ENCODE measurements at regions not wholly inside any gene's neighbourhood (a gene's known extent, or its start where the extent isn't known, plus 50 kb on each side); places are given as distances from the start of the nearest gene placed in this dataset.

DNA sequence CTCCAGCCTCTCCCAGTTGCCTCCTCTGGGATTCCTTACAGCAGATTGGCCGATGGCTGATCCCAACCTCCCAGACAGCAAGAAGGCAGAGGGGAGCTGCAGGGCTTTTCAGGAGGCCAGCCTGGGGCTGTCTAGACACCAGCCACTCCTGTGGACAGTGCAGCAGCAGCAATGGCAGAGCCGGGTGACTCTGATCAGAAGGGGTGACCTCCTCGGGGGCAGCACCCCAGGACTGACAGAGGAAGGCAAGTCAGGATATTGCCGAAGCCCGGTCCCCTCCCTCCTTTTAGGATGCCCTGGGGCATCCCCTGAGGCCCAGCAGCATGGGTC, 84.5 kb downstream of the INHBB start:
- Histone ChIP-seq H2AFZ (no peak overlapping the region), H3F3A (replicated peaks; ENCODE audit: low read depth) (no peaks in the 10 kb centered on the region), H3K4me3 (no peak overlapping the region), H3K36me3 (ENCODE audit: insufficient read depth) (no peaks in the 10 kb centered on the region), H3K27me3 (ENCODE audit: insufficient read depth) (no peaks in the 10 kb centered on the region), H3K4me2 (peak overlapping the region; percentile 71; the same call in 1 of the 2 replicates), H3K79me2 (replicated peaks; ENCODE audit: insufficient read depth) (no peaks in the 10 kb centered on the region), H3K27ac (ENCODE audit: low read depth) (no peak overlapping the region), H3K4me1 (ENCODE audit: insufficient read depth) (peaks cover 38% of the 10 kb centered on the region), H4K20me1 (replicated peaks; ENCODE audit: insufficient read depth) (no peaks in the 10 kb centered on the region), H3K9me2 (ENCODE audit: insufficient read depth) (no peaks in the 10 kb centered on the region)
- H3K4me1 Mint-ChIP-seq, result peaks cover 41% of the 10 kb centered on the region
- ATAC-seq (peak; percentile 15), DNase-seq (ENCODE audit: low spot score) (no peak)
- TF ChIP-seq POLR2AphosphoS5 (IDR thresholded peaks at IDR 0.05; ENCODE audit: low read depth), result no peak
- TF ChIP-seq ZNF114 (CRISPR knock-in tag; IDR thresholded peaks at IDR 0.05), result no peak
- H3K9me3 Mint-ChIP-seq, result no peaks in the 10 kb centered on the region
- H3K36me3 Mint-ChIP-seq (ENCODE audit: low read depth), result no peaks in the 10 kb centered on the region
- H3K27ac Mint-ChIP-seq, result no peak overlapping the region
- peaks cover 26% of the 10 kb centered on the region for H3K27me3 Mint-ChIP-seq (ENCODE audit: insufficient read depth, low read depth, poor library complexity)
- H3K4me3 Mint-ChIP-seq, result no peak overlapping the region

DNA sequence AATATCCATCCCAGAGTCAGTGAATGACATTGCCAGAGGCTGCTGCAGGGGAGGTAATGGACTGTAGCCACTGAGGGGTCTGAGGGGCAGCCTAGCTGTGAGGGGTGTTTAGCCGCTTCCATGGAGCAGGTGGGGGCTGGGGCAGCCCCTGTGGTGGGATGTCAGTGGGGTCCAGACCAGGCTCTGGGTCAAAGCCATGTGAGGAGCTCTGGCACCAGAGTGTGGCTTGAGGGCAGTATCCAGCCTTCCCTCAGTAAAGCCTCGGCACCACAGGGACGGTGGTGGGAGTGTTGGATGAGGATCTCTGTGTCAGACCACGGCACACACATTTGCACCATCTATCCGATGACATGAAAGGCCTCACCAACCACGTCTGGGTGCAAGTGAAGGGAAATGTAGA, 85.0 kb downstream of the INHBB start:
- no peaks in the 10 kb centered on the region for H3K36me3 Mint-ChIP-seq (ENCODE audit: low read depth)
- no peaks in the 10 kb centered on the region for H3K9me2 ChIP-seq (ENCODE audit: insufficient read depth)
- no peaks in the 10 kb centered on the region for H3F3A ChIP-seq (replicated peaks; ENCODE audit: low read depth)
- peaks cover 38% of the 10 kb centered on the region for H3K4me1 ChIP-seq (ENCODE audit: insufficient read depth)
- no peaks in the 10 kb centered on the region for H3K79me2 ChIP-seq (replicated peaks; ENCODE audit: insufficient read depth)
- DNase-seq (ENCODE audit: low spot score), result no peak
- no peaks in the 10 kb centered on the region for H3K36me3 ChIP-seq (ENCODE audit: insufficient read depth)
- H3K27me3 ChIP-seq (ENCODE audit: insufficient read depth), result no peaks in the 10 kb centered on the region
- H3K4me3 ChIP-seq, result no peak overlapping the region
- H3K27ac ChIP-seq (ENCODE audit: low read depth), result no peak overlapping the region
- peaks cover 26% of the 10 kb centered on the region for H3K27me3 Mint-ChIP-seq (ENCODE audit: insufficient read depth, low read depth, poor library complexity)
- no peak for ATAC-seq
- no peak overlapping the region for H3K4me2 ChIP-seq
- H4K20me1 ChIP-seq (replicated peaks; ENCODE audit: insufficient read depth), result no peaks in the 10 kb centered on the region
- peaks cover 41% of the 10 kb centered on the region for H3K4me1 Mint-ChIP-seq
- H3K4me3 Mint-ChIP-seq, result no peak overlapping the region
- H3K27ac Mint-ChIP-seq, result no peak overlapping the region
- H3K9me3 Mint-ChIP-seq, result no peaks in the 10 kb centered on the region
- H2AFZ ChIP-seq, result no peak overlapping the region
- TF ChIP-seq, protein P1, sequence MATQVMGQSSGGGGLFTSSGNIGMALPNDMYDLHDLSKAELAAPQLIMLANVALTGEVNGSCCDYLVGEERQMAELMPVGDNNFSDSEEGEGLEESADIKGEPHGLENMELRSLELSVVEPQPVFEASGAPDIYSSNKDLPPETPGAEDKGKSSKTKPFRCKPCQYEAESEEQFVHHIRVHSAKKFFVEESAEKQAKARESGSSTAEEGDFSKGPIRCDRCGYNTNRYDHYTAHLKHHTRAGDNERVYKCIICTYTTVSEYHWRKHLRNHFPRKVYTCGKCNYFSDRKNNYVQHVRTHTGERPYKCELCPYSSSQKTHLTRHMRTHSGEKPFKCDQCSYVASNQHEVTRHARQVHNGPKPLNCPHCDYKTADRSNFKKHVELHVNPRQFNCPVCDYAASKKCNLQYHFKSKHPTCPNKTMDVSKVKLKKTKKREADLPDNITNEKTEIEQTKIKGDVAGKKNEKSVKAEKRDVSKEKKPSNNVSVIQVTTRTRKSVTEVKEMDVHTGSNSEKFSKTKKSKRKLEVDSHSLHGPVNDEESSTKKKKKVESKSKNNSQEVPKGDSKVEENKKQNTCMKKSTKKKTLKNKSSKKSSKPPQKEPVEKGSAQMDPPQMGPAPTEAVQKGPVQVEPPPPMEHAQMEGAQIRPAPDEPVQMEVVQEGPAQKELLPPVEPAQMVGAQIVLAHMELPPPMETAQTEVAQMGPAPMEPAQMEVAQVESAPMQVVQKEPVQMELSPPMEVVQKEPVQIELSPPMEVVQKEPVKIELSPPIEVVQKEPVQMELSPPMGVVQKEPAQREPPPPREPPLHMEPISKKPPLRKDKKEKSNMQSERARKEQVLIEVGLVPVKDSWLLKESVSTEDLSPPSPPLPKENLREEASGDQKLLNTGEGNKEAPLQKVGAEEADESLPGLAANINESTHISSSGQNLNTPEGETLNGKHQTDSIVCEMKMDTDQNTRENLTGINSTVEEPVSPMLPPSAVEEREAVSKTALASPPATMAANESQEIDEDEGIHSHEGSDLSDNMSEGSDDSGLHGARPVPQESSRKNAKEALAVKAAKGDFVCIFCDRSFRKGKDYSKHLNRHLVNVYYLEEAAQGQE (IDR thresholded peaks at IDR 0.05; ENCODE audit: unreplicated experiment), result no peak
- no peak for TF ChIP-seq ZNF331 (CRISPR knock-in tag; IDR thresholded peaks at IDR 0.05; ENCODE audit: low read depth)
- no peak for TF ChIP-seq CREB1 (CRISPR knock-in tag; IDR thresholded peaks at IDR 0.05; ENCODE audit: low read depth)
- TF ChIP-seq JUNB (IDR thresholded peaks at IDR 0.05; ENCODE audit: unreplicated experiment), result no peak
- no peak for TF ChIP-seq POLR2AphosphoS5 (IDR thresholded peaks at IDR 0.05; ENCODE audit: low read depth)
- TF ChIP-seq, protein P2, sequence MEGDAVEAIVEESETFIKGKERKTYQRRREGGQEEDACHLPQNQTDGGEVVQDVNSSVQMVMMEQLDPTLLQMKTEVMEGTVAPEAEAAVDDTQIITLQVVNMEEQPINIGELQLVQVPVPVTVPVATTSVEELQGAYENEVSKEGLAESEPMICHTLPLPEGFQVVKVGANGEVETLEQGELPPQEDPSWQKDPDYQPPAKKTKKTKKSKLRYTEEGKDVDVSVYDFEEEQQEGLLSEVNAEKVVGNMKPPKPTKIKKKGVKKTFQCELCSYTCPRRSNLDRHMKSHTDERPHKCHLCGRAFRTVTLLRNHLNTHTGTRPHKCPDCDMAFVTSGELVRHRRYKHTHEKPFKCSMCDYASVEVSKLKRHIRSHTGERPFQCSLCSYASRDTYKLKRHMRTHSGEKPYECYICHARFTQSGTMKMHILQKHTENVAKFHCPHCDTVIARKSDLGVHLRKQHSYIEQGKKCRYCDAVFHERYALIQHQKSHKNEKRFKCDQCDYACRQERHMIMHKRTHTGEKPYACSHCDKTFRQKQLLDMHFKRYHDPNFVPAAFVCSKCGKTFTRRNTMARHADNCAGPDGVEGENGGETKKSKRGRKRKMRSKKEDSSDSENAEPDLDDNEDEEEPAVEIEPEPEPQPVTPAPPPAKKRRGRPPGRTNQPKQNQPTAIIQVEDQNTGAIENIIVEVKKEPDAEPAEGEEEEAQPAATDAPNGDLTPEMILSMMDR (conservative IDR thresholded peaks at IDR 0.05; ENCODE audit: low read depth in 2 of 2), result no peak
- no peak for TF ChIP-seq NANOG (IDR thresholded peaks at IDR 0.05; ENCODE audit: borderline replicate concordance)
- no peak for TF ChIP-seq STAT1 (IDR thresholded peaks at IDR 0.05; ENCODE audit: unreplicated experiment)
- TF ChIP-seq, protein P3, sequence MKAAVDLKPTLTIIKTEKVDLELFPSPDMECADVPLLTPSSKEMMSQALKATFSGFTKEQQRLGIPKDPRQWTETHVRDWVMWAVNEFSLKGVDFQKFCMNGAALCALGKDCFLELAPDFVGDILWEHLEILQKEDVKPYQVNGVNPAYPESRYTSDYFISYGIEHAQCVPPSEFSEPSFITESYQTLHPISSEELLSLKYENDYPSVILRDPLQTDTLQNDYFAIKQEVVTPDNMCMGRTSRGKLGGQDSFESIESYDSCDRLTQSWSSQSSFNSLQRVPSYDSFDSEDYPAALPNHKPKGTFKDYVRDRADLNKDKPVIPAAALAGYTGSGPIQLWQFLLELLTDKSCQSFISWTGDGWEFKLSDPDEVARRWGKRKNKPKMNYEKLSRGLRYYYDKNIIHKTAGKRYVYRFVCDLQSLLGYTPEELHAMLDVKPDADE (IDR thresholded peaks at IDR 0.05), result no peak
- TF ChIP-seq, protein P4, sequence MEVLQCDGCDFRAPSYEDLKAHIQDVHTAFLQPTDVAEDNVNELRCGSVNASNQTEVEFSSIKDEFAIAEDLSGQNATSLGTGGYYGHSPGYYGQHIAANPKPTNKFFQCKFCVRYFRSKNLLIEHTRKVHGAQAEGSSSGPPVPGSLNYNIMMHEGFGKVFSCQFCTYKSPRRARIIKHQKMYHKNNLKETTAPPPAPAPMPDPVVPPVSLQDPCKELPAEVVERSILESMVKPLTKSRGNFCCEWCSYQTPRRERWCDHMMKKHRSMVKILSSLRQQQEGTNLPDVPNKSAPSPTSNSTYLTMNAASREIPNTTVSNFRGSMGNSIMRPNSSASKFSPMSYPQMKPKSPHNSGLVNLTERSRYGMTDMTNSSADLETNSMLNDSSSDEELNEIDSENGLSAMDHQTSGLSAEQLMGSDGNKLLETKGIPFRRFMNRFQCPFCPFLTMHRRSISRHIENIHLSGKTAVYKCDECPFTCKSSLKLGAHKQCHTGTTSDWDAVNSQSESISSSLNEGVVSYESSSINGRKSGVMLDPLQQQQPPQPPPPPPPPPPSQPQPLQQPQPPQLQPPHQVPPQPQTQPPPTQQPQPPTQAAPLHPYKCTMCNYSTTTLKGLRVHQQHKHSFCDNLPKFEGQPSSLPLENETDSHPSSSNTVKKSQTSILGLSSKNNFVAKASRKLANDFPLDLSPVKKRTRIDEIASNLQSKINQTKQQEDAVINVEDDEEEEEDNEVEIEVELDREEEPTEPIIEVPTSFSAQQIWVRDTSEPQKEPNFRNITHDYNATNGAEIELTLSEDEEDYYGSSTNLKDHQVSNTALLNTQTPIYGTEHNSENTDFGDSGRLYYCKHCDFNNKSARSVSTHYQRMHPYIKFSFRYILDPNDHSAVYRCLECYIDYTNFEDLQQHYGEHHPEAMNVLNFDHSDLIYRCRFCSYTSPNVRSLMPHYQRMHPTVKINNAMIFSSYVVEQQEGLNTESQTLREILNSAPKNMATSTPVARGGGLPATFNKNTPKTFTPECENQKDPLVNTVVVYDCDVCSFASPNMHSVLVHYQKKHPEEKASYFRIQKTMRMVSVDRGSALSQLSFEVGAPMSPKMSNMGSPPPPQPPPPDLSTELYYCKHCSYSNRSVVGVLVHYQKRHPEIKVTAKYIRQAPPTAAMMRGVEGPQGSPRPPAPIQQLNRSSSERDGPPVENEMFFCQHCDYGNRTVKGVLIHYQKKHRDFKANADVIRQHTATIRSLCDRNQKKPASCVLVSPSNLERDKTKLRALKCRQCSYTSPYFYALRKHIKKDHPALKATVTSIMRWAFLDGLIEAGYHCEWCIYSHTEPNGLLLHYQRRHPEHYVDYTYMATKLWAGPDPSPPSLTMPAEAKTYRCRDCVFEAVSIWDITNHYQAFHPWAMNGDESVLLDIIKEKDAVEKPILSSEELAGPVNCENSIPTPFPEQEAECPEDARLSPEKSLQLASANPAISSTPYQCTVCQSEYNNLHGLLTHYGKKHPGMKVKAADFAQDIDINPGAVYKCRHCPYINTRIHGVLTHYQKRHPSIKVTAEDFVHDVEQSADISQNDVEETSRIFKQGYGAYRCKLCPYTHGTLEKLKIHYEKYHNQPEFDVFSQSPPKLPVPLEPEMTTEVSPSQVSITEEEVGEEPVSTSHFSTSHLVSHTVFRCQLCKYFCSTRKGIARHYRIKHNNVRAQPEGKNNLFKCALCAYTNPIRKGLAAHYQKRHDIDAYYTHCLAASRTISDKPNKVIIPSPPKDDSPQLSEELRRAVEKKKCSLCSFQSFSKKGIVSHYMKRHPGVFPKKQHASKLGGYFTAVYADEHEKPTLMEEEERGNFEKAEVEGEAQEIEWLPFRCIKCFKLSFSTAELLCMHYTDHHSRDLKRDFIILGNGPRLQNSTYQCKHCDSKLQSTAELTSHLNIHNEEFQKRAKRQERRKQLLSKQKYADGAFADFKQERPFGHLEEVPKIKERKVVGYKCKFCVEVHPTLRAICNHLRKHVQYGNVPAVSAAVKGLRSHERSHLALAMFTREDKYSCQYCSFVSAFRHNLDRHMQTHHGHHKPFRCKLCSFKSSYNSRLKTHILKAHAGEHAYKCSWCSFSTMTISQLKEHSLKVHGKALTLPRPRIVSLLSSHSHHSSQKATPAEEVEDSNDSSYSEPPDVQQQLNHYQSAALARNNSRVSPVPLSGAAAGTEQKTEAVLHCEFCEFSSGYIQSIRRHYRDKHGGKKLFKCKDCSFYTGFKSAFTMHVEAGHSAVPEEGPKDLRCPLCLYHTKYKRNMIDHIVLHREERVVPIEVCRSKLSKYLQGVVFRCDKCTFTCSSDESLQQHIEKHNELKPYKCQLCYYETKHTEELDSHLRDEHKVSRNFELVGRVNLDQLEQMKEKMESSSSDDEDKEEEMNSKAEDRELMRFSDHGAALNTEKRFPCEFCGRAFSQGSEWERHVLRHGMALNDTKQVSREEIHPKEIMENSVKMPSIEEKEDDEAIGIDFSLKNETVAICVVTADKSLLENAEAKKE (CRISPR knock-in tag; IDR thresholded peaks at IDR 0.05), result no peak
